ENCODE measurements at regions not wholly inside any gene's neighbourhood (a gene's known extent, or its start where the extent isn't known, plus 50 kb on each side); places are given as distances from the start of the nearest gene placed in this dataset.
"Not testable (repeated sequence)": the region's sequence is repeated elsewhere in the genome, so short reads cannot be mapped to it uniquely, and the experiment has no call there.

- Histone ChIP-seq H3K9me3 (ENCODE audit: low read length) (no peaks in the 10 kb centered on the region), H3K36me3 (ENCODE audit: insufficient read depth, low read length) (no peaks in the 10 kb centered on the region), H3K4me3 (ENCODE audit: low read length) (no peak overlapping the region), H3K27me3 (ENCODE audit: insufficient read depth, low read length) (no peaks in the 10 kb centered on the region), H3K4me1 (ENCODE audit: insufficient read depth, low read length) (no peaks in the 10 kb centered on the region), H2AFZ (ENCODE audit: low read depth, low read length) (no peak overlapping the region)
Observed at GRCh38 chr16:5222761-5223160, 125.2 kb upstream of the EEF2KMT start.

- H2AFZ ChIP-seq (ENCODE audit: low read depth, low read length); H3K36me3 ChIP-seq (ENCODE audit: insufficient read depth, low read length); H3K4me1 ChIP-seq (ENCODE audit: insufficient read depth, low read length); H3K4me3 ChIP-seq (ENCODE audit: low read length); H3K9me3 ChIP-seq (ENCODE audit: low read length); H3K27me3 ChIP-seq (ENCODE audit: insufficient read depth, low read length): not testable (repeated sequence)
Observed at GRCh38 chr16:5221831-5222230, 124.2 kb upstream of the EEF2KMT start.

GRCh38 chr16:5220705-5221104 lies 123.1 kb upstream of the EEF2KMT start:
- Histone ChIP-seq H3K36me3 (ENCODE audit: insufficient read depth, low read length) (no peaks in the 10 kb centered on the region), H3K9me3 (ENCODE audit: low read length) (no peaks in the 10 kb centered on the region), H3K4me3 (ENCODE audit: low read length) (no peak overlapping the region), H3K27me3 (ENCODE audit: insufficient read depth, low read length) (no peaks in the 10 kb centered on the region), H2AFZ (ENCODE audit: low read depth, low read length) (no peak overlapping the region), H3K4me1 (ENCODE audit: insufficient read depth, low read length) (no peaks in the 10 kb centered on the region)

GRCh38 chr16:5216441-5217080 lies 119.0 kb upstream of the EEF2KMT start:
- H2AFZ ChIP-seq (ENCODE audit: low read depth, low read length) = no peak overlapping the region
- no peaks in the 10 kb centered on the region for H3K36me3 ChIP-seq (ENCODE audit: insufficient read depth, low read length)
- no peaks in the 10 kb centered on the region for H3K4me1 ChIP-seq (ENCODE audit: insufficient read depth, low read length)
- H3K27me3 ChIP-seq (ENCODE audit: insufficient read depth, low read length) = no peaks in the 10 kb centered on the region
- H3K4me3 ChIP-seq (ENCODE audit: low read length) = no peak overlapping the region
- H3K9me3 ChIP-seq (ENCODE audit: low read length) = no peaks in the 10 kb centered on the region

GRCh38 chr16:5215901-5216300 lies 118.3 kb upstream of the EEF2KMT start:
- Histone ChIP-seq H3K4me1 (ENCODE audit: insufficient read depth, low read length) (no peaks in the 10 kb centered on the region), H3K9me3 (ENCODE audit: low read length) (no peaks in the 10 kb centered on the region), H3K36me3 (ENCODE audit: insufficient read depth, low read length) (no peaks in the 10 kb centered on the region), H3K4me3 (ENCODE audit: low read length) (no peak overlapping the region), H2AFZ (ENCODE audit: low read depth, low read length) (no peak overlapping the region), H3K27me3 (ENCODE audit: insufficient read depth, low read length) (no peaks in the 10 kb centered on the region)

GRCh38 chr16:5214466-5214865 lies 116.9 kb upstream of the EEF2KMT start:
- Histone ChIP-seq H2AFZ (ENCODE audit: low read depth, low read length) (no peak overlapping the region), H3K4me1 (ENCODE audit: insufficient read depth, low read length) (no peaks in the 10 kb centered on the region), H3K27me3 (ENCODE audit: insufficient read depth, low read length) (no peaks in the 10 kb centered on the region), H3K9me3 (ENCODE audit: low read length) (no peaks in the 10 kb centered on the region), H3K36me3 (ENCODE audit: insufficient read depth, low read length) (no peaks in the 10 kb centered on the region), H3K4me3 (ENCODE audit: low read length) (no peak overlapping the region)

GRCh38 chr16:5212501-5212900 lies 114.9 kb upstream of the EEF2KMT start:
- not testable (repeated sequence) for H3K36me3 ChIP-seq (ENCODE audit: insufficient read depth, low read length); H3K4me1 ChIP-seq (ENCODE audit: insufficient read depth, low read length); H3K27me3 ChIP-seq (ENCODE audit: insufficient read depth, low read length); H3K9me3 ChIP-seq (ENCODE audit: low read length); H2AFZ ChIP-seq (ENCODE audit: low read depth, low read length); H3K4me3 ChIP-seq (ENCODE audit: low read length)

- H3K36me3 ChIP-seq (ENCODE audit: insufficient read depth, low read length); H2AFZ ChIP-seq (ENCODE audit: low read depth, low read length); H3K27me3 ChIP-seq (ENCODE audit: insufficient read depth, low read length); H3K9me3 ChIP-seq (ENCODE audit: low read length); H3K4me3 ChIP-seq (ENCODE audit: low read length); H3K4me1 ChIP-seq (ENCODE audit: insufficient read depth, low read length): not testable (repeated sequence)
Observed at GRCh38 chr16:5207862-5208498, 110.4 kb upstream of the EEF2KMT start.

- no peaks in the 10 kb centered on the region for H3K4me1 ChIP-seq (ENCODE audit: insufficient read depth, low read length)
- H2AFZ ChIP-seq (ENCODE audit: low read depth, low read length) = no peak overlapping the region
- H3K9me3 ChIP-seq (ENCODE audit: low read length) = no peaks in the 10 kb centered on the region
- H3K4me3 ChIP-seq (ENCODE audit: low read length) = no peak overlapping the region
- no peaks in the 10 kb centered on the region for H3K36me3 ChIP-seq (ENCODE audit: insufficient read depth, low read length)
- H3K27me3 ChIP-seq (ENCODE audit: insufficient read depth, low read length) = no peaks in the 10 kb centered on the region
Observed at GRCh38 chr16:5207001-5207523, 109.5 kb upstream of the EEF2KMT start.

- Histone ChIP-seq H2AFZ (ENCODE audit: low read depth, low read length) (no peak overlapping the region), H3K9me3 (ENCODE audit: low read length) (no peaks in the 10 kb centered on the region), H3K4me1 (ENCODE audit: insufficient read depth, low read length) (no peaks in the 10 kb centered on the region), H3K4me3 (ENCODE audit: low read length) (no peak overlapping the region), H3K36me3 (ENCODE audit: insufficient read depth, low read length) (no peaks in the 10 kb centered on the region), H3K27me3 (ENCODE audit: insufficient read depth, low read length) (no peaks in the 10 kb centered on the region)
Observed at GRCh38 chr16:5206331-5206990, 108.9 kb upstream of the EEF2KMT start.

GRCh38 chr16:5205361-5206040 lies 107.9 kb upstream of the EEF2KMT start:
- no peak overlapping the region for H3K4me3 ChIP-seq (ENCODE audit: low read length)
- H3K4me1 ChIP-seq (ENCODE audit: insufficient read depth, low read length) = no peaks in the 10 kb centered on the region
- H2AFZ ChIP-seq (ENCODE audit: low read depth, low read length) = no peak overlapping the region
- no peaks in the 10 kb centered on the region for H3K9me3 ChIP-seq (ENCODE audit: low read length)
- no peaks in the 10 kb centered on the region for H3K27me3 ChIP-seq (ENCODE audit: insufficient read depth, low read length)
- no peaks in the 10 kb centered on the region for H3K36me3 ChIP-seq (ENCODE audit: insufficient read depth, low read length)

- H3K27me3 ChIP-seq (ENCODE audit: insufficient read depth, low read length); H3K4me3 ChIP-seq (ENCODE audit: low read length); H3K36me3 ChIP-seq (ENCODE audit: insufficient read depth, low read length); H3K9me3 ChIP-seq (ENCODE audit: low read length); H3K4me1 ChIP-seq (ENCODE audit: insufficient read depth, low read length); H2AFZ ChIP-seq (ENCODE audit: low read depth, low read length): not testable (repeated sequence)
Observed at GRCh38 chr16:5203675-5204074, 106.1 kb upstream of the EEF2KMT start.

- Histone ChIP-seq H3K27me3 (ENCODE audit: insufficient read depth, low read length) (peaks cover 8% of the 10 kb centered on the region), H3K4me1 (ENCODE audit: insufficient read depth, low read length) (no peaks in the 10 kb centered on the region), H3K4me3 (ENCODE audit: low read length) (no peak overlapping the region), H2AFZ (ENCODE audit: low read depth, low read length) (no peak overlapping the region), H3K9me3 (ENCODE audit: low read length) (no peaks in the 10 kb centered on the region), H3K36me3 (ENCODE audit: insufficient read depth, low read length) (no peaks in the 10 kb centered on the region)
Observed at GRCh38 chr16:5200123-5200522, 102.5 kb upstream of the EEF2KMT start.

Data from neuron (in vitro differentiated cells).